HG02763 (cell line): ENCODE measurements at regions not wholly inside any gene's neighbourhood (a gene's known extent, or its start where the extent isn't known, plus 50 kb on each side); places are given as distances from the start of the nearest gene placed in this dataset.
"Not testable (repeated sequence)": the region's sequence is repeated elsewhere in the genome, so short reads cannot be mapped to it uniquely, and the experiment has no call there.

ENCODE experiments used
- ATAC-seq: cut with Tn5 transposase; IDR thresholded peaks from one replicate; pipeline ENCODE4 v1.9.1; 2021; ENCODE audit warnings: mild to moderate bottlenecking, moderate library complexity; ENCODE audit not compliant: unreplicated experiment

DNA sequence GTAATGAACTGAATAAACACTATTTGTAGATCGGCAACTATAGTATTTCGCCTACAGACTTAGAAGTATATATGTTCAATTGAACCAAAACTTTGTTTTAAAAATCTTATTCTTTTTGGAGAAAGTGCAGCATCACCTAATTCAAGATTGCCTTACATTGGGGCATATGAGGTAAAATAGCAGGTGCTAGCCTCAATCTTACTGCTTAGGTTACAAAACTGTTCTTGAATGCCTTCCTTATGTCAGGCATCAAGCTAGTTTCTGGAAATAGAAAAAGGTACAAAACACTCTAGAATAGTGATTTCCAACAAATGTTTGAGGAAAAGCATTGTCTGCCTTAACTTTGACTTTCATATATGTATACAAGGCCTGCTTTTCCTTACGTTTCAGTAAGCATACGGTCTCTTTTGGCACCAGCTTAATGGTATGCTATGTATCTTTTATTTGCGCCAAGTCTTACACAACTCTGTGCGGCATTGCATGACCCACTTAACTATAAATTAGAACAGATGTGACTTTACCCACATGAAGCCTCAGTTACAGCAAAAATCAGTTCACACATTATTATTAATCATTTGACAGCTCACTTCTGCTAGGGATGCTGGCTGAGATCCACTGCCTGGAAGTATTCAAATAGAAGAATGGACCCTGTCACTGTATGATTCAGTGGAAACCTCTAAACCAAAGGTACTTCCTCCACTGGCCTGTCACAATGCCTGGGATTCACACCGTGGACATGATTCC, 174.1 kb downstream of the PRELID2 start:
- ATAC-seq: no peak

DNA sequence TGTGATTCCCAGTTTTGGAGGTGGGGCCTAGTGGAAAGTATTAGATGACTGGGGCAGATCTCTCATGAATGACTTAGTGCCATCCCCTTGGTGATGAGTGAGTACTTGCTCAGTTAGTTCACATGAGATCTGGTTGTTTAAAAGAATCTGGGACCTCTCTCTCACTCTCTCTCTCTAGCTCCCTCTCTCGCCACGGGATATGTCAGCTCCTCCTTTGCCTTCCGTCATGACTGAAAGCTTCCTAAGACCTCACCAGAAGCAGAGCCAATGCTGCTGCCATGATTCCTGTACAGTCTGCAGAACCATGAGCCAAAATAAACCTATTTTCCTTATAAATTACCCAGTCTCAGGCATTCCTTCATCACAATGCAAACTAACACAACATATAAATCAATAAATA, 176.7 kb downstream of the PRELID2 start:
- ATAC-seq: no peak

DNA sequence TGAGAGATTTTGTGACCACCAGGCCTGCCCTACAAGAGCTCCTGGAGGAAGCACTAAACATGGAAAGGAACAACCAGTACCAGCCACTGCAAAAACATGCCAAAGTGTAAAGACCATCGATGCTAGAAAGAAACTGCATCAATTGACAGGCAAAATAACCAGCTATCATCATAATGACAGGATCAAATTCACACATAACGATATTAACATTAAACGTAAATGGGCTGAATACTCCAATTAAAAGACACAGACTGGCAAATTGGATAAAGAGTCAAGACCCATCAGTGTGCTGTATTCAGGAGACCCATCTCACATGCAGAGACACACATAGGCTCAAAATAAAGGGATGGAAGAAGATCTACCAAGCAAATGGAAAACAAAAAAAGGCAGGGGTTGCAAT, 182.4 kb downstream of the PRELID2 start:
- not testable (repeated sequence) for ATAC-seq

DNA sequence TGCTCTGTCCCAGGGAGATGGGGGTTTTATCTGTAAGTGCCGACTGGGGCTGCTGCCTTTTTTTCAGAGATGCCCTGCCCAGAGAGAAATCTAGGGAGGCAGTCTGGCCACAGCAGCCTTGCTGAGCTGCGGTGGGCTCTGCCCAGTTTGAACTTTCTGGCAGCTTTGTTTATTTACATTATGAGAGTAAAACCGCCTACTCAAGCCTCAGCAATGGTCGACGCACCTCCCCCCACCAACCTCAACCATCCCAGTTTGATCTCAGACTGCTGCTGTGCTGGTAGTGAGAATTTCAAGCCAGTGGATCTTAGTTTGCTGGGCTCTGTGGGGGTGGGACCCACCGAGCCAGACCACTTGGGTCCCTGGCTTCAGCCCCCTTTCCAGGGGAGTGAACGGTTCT, 188.0 kb downstream of the PRELID2 start:
- ATAC-seq: not testable (repeated sequence)

DNA sequence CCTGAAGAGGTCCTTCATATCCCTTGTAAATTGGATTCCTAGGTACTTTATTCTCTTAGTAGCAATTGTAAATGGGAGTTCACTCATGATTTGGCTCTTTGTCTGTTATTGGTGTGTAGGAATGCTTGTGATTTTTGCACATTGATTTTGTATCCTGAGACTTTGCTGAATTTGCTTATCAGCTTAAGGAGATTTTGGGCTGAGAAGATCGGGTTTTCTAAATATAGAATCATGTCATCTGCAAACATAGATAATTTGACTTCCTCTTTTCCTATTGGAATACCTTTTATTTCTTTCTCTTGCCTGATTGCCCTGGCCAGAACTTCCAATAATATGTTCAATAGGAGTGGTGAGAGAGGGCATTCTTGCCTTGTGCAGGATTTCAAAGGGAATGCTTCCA, 191.9 kb downstream of the PRELID2 start:
- ATAC-seq: not testable (repeated sequence)

DNA sequence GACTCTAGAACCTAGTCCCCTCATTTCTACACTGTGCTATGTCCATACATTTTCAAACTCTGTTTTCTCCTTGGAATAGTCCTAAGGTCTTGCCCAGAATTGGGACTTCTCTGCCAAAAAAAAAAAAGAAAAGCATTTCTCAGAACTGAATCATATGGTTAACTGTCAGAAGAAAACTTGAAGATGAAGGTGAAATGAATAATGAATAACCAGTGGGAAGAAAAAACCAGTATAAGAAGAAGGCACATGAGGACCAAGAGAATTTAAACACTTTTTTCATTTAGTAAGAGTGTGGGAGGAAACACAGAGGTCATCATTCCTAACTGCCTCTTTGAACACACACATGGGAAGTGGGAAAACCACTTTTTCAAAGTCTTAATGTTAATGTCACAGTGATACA, 197.7 kb downstream of the PRELID2 start:
- no peak for ATAC-seq

DNA sequence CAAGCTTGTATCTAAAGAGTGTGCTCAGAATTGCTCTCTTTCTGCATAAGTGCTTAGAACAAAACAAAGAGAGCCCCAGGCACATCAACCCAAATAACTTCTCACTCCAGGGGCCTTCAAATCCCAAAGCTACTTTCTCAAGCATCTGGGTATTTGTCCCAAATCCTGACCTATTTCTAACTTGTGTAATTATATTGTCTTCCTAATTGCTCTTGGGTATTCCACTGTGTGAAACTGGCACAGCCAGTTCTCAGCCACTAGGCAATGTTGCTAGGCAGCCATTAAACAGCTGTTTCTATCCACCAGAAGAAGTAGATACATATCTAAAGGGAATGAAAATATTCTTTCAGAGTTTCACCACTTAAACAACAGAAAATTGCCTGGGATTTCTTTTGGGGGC, 198.8 kb downstream of the PRELID2 start:
- no peak for ATAC-seq

DNA sequence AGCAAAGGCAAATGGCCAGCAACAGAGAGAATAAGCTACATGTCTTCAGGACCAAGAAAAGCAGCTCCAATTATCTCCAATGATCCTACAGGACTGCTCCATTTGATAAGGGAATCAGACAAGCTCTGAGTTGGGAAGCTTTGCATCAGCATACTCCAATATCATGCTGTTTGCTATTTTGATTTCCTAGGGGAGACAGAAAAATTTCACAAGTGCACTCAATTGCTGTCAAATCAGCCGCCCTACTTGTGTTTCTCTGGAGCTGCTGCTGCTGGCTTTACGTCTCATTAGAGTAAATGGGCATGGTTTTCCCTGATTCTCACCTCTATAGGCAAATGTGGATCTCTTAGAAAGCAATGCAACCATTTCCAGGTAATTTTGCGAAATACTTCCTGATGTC, 201.7 kb downstream of the PRELID2 start:
- no peak for ATAC-seq

DNA sequence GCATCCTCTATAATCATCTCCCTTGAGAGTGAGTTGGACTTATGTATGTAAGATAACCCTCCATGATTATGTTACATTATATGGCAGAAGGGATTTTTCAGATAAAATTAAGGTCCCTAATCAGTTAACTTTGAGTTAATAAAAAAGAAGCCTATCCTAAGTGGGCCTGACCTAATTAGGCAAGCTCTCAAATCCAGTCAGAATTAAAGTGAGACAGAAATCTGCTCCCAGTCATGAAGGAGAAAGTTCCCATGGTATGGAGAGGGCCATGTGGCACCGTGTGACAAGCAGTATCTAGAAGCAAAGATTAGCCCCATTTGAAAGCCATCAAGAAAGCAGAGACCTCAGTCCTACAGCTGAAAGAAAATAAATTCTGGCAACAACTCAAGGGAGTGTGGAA, 202.4 kb downstream of the PRELID2 start:
- no peak for ATAC-seq

DNA sequence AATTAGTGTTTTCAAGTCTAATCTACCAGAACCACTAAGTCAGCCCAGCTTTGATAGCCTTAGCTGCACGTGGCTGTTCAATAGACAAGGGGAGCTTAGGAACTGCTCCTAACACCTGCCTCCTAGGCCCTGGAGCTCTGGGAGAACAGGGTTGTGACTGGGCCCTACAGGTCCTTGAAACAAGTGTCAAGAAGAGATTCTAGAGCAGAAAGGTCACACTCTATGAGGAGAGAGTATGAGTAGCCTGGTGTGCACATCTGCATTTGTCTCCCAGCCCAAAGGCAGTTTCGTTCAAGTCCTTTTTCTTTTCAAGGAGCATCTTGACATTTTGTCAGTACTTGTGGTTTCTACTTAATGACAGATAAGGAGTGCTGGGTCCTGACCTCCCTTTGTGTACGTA, 206.1 kb downstream of the PRELID2 start:
- ATAC-seq: no peak

DNA sequence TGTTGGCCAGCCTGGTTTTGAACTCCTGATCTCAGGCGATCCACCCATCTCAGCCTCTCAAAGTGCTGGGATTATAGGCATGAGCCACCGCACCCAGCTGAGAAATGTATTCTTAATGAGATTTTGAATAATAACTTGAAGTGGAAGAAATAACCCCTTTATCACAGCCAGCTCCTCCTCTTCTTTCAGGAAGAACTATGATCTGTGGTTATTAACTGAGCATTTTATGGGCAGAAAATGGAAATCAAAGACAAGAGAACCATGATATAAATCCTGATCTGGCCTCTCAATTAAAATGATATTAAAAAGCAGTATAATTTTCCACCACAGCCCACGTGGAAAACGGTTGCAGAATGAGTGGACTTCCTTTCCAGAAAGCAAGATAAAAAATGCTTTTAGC, 206.6 kb downstream of the PRELID2 start:
- ATAC-seq: no peak

DNA sequence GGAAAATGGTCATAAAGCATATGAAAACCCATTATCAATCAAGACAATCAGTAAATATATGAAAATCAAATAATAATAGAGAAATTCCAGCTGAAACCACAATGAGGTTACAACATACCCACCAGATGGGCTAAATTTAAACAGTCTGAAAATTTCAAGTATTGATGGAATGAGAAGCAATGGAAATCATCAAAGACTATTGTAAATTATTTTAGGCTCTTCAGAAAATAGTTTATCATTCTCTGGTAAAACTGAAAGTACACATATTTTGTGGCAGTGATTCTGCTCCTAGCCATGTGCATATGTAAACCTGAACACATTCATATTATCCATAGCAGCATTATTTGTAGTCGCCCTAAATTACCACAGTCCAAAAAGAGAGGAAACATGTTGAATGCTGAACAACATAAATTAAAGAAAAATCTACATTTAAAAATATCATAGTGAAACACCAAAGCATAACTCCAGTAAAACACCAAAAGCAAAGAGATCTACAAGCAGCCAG, 215.3 kb downstream of the PRELID2 start:
- no peak for ATAC-seq

DNA sequence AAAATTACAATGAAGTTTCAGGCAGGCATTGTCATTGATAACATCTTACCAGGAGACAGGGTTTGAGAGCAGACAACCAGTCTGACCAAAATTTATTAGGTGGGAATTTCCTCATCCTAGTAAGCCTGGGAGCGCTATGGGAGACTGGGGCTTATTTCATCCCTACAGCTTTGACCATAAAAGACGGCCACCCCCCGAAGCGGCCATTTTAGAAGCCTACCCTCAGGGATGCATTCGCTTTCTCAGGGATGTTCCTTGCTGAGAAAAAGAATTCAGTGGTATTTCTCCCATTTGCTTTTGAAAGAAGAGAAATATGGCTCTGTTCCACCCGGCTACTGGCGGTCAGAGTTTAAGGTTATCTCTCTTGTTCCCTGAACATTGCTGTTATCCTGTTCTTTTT, 218.4 kb downstream of the PRELID2 start:
- not testable (repeated sequence) for ATAC-seq

DNA sequence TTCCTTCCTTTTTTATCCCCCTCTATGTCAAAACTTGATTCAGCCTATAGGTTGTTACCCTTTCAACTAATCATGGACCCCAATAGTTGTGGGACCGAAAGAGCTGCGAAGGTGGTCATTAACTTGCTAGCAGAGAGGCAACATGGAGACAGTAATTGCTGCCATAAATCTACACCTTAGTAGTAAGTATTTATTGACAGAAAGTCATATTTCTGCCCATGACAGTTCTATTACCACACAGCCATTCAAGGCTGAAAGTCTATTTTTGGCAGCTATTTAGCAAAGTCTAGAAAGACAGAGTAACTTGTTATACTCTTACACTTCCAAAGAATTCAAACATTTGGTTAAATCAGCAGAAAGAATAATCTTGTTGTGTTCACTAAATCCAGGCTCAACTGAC, 236.2 kb downstream of the PRELID2 start:
- ATAC-seq: no peak

DNA sequence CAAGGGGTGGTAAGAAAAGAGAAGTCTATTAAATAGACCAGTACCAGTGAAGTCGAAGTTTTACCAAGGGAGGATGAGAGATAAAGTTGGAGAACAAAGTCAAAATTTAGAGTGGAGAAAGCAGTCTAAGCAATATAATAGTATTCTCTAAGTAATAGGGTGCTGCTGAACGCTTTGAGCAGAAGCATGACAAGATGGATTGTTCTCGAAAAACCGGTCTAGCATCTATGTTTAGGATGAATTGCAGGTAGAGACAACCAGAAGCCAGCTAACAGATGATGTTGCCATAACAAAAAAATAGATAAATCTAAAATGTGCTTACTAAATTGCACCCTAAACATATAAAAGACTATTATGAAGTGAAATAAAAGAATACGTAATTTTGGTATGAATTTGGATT, 237.0 kb downstream of the PRELID2 start:
- no peak for ATAC-seq

DNA sequence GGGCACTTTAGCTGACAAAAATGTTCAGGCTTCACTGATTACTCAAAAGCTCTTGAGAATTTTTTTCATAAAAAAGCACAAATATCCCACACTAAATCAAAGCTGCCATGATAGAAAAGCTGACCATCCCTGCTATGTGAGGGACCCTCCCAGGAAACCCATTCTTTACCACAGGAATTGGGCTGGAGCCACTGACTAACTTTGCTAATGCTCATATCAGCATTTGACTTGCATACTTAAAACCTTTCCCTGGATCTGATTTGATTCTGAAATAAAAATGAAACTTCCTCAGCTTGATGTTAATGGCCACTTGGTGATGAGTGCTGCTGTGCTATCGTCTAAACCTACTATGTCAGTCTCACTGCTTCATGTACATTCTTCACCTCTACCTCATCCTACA, 243.6 kb downstream of the PRELID2 start:
- ATAC-seq: no peak

DNA sequence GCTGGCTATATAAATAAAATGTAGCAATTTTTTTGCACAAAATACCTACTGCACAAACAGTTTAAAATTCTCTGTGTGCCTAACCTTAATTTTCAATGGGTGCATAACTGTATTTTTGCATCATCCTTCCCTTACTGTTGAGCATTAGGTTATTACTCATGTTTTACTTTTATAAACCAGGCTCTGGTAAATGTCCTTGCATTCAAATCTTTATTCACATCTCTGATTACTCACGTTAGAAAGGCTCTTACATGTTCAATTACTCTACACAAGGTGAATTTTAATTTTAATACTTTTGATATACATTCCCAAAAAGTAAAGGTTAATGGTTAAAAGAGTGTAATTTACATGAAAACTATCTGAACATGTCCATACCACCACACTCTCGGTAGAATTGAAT, 246.1 kb downstream of the PRELID2 start:
- no peak for ATAC-seq

DNA sequence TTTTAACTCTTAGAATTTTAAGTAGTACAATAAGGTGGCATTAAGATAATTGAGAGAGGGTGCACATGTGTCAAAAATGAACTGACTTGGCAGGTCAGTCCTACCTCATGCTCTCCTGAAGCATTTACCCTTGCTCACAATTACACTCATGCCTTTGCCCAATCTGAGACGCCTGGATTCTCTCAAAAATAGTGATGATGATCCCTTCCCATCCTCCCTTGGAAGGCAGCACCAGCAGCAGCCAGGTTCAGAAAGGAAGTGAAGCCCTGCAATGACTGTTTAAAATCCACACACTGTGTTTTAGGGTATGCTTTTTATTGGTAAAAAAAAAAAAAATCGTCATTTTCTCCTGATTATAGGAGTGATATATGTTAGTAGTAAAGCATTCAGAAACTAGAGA, 246.6 kb downstream of the PRELID2 start:
- ATAC-seq: no peak

DNA sequence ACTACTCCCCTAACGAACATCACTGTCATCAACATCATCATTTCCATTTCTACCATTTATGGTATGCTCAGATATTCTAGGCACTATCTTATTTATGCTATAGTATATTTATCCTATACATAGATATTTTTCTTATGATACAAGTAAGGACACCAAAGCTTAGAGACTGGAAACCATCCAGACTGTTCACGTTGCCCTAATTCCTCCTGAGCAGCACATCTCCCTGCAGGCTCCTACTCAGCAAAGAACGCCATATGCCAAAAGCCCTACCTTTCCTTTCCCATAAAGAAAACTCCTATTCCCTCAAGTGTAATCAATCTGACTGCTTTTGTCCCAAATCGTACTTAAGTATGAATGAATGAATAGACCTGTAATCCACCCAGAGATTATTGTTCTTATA, 247.0 kb downstream of the PRELID2 start:
- no peak for ATAC-seq

DNA sequence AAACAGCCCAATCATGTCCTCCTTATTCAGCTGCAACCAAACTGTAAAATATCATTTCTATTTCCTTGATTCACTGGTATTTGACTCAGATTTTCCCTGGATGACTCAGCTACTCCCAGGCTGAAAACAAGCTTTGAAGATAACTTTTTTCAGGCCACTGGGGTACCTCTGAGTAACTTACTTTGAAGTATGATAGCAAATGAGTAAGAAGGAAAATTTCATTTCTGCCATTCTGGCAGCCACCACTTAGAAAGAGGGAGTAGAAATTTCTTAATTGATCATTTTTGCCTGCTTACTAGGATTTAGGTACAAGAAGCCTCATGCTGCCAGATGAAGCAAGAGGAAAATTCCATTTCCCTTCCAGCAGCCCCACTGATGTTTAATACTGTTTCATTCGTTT, 247.4 kb downstream of the PRELID2 start:
- no peak for ATAC-seq

DNA sequence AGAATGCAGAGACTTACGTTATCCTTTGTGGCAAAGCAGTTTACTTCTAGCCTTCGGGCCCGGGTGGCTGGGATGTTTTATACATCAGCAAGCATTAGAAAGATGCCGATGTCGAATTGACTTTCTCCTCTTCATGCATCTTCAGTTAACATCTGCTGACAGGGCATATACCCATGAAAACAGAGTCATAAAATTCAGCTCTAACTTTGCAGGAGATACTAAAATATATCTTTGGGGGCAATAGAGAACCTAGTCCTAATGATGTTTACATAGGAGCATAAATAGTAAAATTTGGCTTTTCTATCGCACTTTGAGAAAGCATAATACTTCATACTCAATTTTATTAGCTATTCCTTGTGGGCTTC, 247.9 kb downstream of the PRELID2 start:
- ATAC-seq: no peak

DNA sequence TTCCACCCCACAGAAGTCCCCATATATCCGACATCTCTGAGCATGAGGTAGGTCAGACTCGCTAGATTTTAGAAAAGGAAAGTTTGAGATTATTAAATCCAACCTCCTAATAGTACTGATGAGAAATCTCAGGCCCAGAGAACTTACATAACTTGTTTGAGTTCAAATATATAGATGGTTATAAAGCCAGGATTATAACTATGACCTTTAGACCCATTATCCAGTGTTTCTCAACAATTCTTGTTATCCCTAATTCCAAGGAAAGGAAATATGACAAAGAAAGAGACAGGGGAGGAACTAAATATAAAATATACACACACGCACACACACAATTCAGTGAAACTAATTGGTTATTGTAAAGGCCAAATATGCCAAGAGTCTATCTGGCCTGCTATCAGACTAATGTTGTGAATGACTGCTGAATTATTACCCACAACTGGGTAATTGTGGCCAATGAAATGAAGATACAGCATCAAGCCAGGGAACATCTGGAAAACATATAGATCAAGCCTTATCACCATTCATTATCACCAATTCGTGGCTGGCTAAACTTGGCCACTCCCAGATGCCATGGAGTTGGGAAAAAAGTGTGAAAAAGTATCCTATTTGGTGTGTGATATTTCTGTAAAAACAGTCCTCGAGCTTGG, 248.4 kb downstream of the PRELID2 start:
- ATAC-seq: no peak
